Gastroesophageal sphincter (tissue), 3 donors: ENCODE measurements at regions not wholly inside any gene's neighbourhood (a gene's known extent, or its start where the extent isn't known, plus 50 kb on each side); places are given as distances from the start of the nearest gene placed in this dataset.

Experiments
- CTCF ChIP-seq, 4 experiments: fragments of 200-600 bp in 2 of 4; fragments of 450-650 bp in 2 of 4; sonication (generic) in 1 of 4; IDR thresholded peaks; one replicate each; pipeline ENCODE4 v1.5.1; 2017 to 2019; ENCODE audit warnings: antibody characterized with exemption in 4 of 4, mild to moderate bottlenecking in 2 of 4, moderate library complexity in 2 of 4
- EP300 ChIP-seq: sonication (generic); formaldehyde crosslinking; IDR thresholded peaks from one replicate; pipeline ENCODE4 v1.6.1; 2017; ENCODE audit warnings: antibody characterized with exemption, mild to moderate bottlenecking
- POLR2A ChIP-seq, 2 donors: fragments of 450-650 bp; IDR thresholded peaks; one replicate each; pipeline ENCODE4 v1.6.1; 2017; ENCODE audit warnings: antibody characterized with exemption in 2 of 2, mild to moderate bottlenecking in 2 of 2, moderate library complexity in 1 of 2
- POLR2AphosphoS5 ChIP-seq: sonication (generic); formaldehyde crosslinking; IDR thresholded peaks from one replicate; pipeline ENCODE4 v1.6.1; 2017; ENCODE audit warnings: antibody characterized with exemption

GRCh38 chr17:27224526-27225315 lies 69.2 kb upstream of the WSB1 start:
- TF ChIP-seq CTCF (IDR thresholded peaks at IDR 0.05) (no peak), POLR2AphosphoS5 (no peak), POLR2A (IDR thresholded peaks at IDR 0.05) (no peak), EP300 (no peak)
